ENCODE measurements at regions not wholly inside any gene's neighbourhood (a gene's known extent, or its start where the extent isn't known, plus 50 kb on each side); places are given as distances from the start of the nearest gene placed in this dataset.

- no peaks in the 10 kb centered on the region for H3K36me3 ChIP-seq
- Mint-ChIP-seq H3K27me3 (ENCODE audit: insufficient read depth, low read depth) (peaks cover 2% of the 10 kb centered on the region), H3K27ac (no peak overlapping the region), H3K36me3 (no peaks in the 10 kb centered on the region), H3K4me1 (no peaks in the 10 kb centered on the region), H3K4me3 (no peak overlapping the region), H3K9me3 (no peaks in the 10 kb centered on the region)
- no peak overlapping the region for H3K9ac ChIP-seq
- no peak overlapping the region for H3K4me2 ChIP-seq
- H3K27me3 ChIP-seq, result no peaks in the 10 kb centered on the region
- H3K79me2 ChIP-seq (ENCODE audit: low read depth), result no peaks in the 10 kb centered on the region
- H3K27ac ChIP-seq, result no peak overlapping the region
- no peaks in the 10 kb centered on the region for H3K4me1 ChIP-seq
- no peaks in the 10 kb centered on the region for H3K9me3 ChIP-seq (ENCODE audit: low read depth)
- no peak overlapping the region for H2AFZ ChIP-seq (replicated peaks)
- H4K20me1 ChIP-seq (ENCODE audit: low read depth), result no peaks in the 10 kb centered on the region
- DNase-seq (ENCODE audit: low spot score), result no peak
- no peaks in the 10 kb centered on the region for H3F3A ChIP-seq (ENCODE audit: low read depth)
- TF ChIP-seq CTCF (IDR thresholded peaks at IDR 0.05) (no peak), EZH2 (IDR thresholded peaks at IDR 0.05) (no peak), EZH2phosphoT487 (IDR thresholded peaks at IDR 0.05) (no peak)
- H3K4me3 ChIP-seq, result no peak overlapping the region
Observed at GRCh38 chr7:49295146-49295545, 370.8 kb downstream of the CDC14C start.

GRCh38 chr7:49297958-49298357, 373.6 kb downstream of the CDC14C start:
- no peaks in the 10 kb centered on the region for H3F3A ChIP-seq (ENCODE audit: low read depth)
- no peak overlapping the region for H2AFZ ChIP-seq (replicated peaks)
- no peaks in the 10 kb centered on the region for H3K79me2 ChIP-seq (ENCODE audit: low read depth)
- H3K36me3 ChIP-seq, result no peaks in the 10 kb centered on the region
- no peaks in the 10 kb centered on the region for H3K9me3 ChIP-seq (ENCODE audit: low read depth)
- no peak overlapping the region for H3K4me3 ChIP-seq
- no peak overlapping the region for H3K27ac ChIP-seq
- no peak overlapping the region for H3K4me2 ChIP-seq
- no peaks in the 10 kb centered on the region for H3K9me3 Mint-ChIP-seq
- no peaks in the 10 kb centered on the region for H3K36me3 Mint-ChIP-seq
- no peaks in the 10 kb centered on the region for H3K4me1 ChIP-seq
- no peaks in the 10 kb centered on the region for H3K4me1 Mint-ChIP-seq
- H3K27me3 Mint-ChIP-seq (ENCODE audit: insufficient read depth, low read depth), result peaks cover 3% of the 10 kb centered on the region
- H3K27ac Mint-ChIP-seq, result no peak overlapping the region
- no peaks in the 10 kb centered on the region for H3K27me3 ChIP-seq
- TF ChIP-seq CTCF (IDR thresholded peaks at IDR 0.05) (no peak), EZH2phosphoT487 (IDR thresholded peaks at IDR 0.05) (no peak), EZH2 (IDR thresholded peaks at IDR 0.05) (no peak)
- DNase-seq (ENCODE audit: low spot score), result no peak
- no peak overlapping the region for H3K9ac ChIP-seq
- H3K4me3 Mint-ChIP-seq, result no peak overlapping the region
- H4K20me1 ChIP-seq (ENCODE audit: low read depth), result no peaks in the 10 kb centered on the region

GRCh38 chr7:49308787-49309186, 384.4 kb downstream of the CDC14C start:
- H3K4me3 ChIP-seq, result no peak overlapping the region
- H3K4me1 Mint-ChIP-seq, result no peaks in the 10 kb centered on the region
- no peak overlapping the region for H3K27ac Mint-ChIP-seq
- no peak overlapping the region for H2AFZ ChIP-seq (replicated peaks)
- TF ChIP-seq EZH2 (IDR thresholded peaks at IDR 0.05), result no peak
- TF ChIP-seq EZH2phosphoT487 (IDR thresholded peaks at IDR 0.05), result no peak
- no peak for TF ChIP-seq CTCF (IDR thresholded peaks at IDR 0.05)
- no peak overlapping the region for H3K4me2 ChIP-seq
- H4K20me1 ChIP-seq (ENCODE audit: low read depth), result no peaks in the 10 kb centered on the region
- peaks cover 2% of the 10 kb centered on the region for H3K27me3 Mint-ChIP-seq (ENCODE audit: insufficient read depth, low read depth)
- DNase-seq (ENCODE audit: low spot score), result no peak
- H3K9me3 ChIP-seq (ENCODE audit: low read depth), result no peaks in the 10 kb centered on the region
- no peaks in the 10 kb centered on the region for H3K4me1 ChIP-seq
- no peak overlapping the region for H3K27ac ChIP-seq
- no peaks in the 10 kb centered on the region for H3K36me3 Mint-ChIP-seq
- H3K79me2 ChIP-seq (ENCODE audit: low read depth), result no peaks in the 10 kb centered on the region
- no peaks in the 10 kb centered on the region for H3K36me3 ChIP-seq
- H3K9ac ChIP-seq, result no peak overlapping the region
- H3F3A ChIP-seq (ENCODE audit: low read depth), result no peaks in the 10 kb centered on the region
- no peaks in the 10 kb centered on the region for H3K9me3 Mint-ChIP-seq
- no peak overlapping the region for H3K4me3 Mint-ChIP-seq
- H3K27me3 ChIP-seq, result no peaks in the 10 kb centered on the region

GRCh38 chr7:49320083-49320482, 395.7 kb downstream of the CDC14C start:
- Histone ChIP-seq H3K79me2 (ENCODE audit: low read depth) (no peaks in the 10 kb centered on the region), H4K20me1 (ENCODE audit: low read depth) (no peaks in the 10 kb centered on the region), H3K9ac (no peak overlapping the region), H3K27me3 (no peaks in the 10 kb centered on the region), H3K36me3 (no peaks in the 10 kb centered on the region), H3K4me2 (no peak overlapping the region), H3K9me3 (ENCODE audit: low read depth) (no peaks in the 10 kb centered on the region), H3K27ac (no peak overlapping the region), H3K4me1 (peaks cover 3% of the 10 kb centered on the region), H3K4me3 (no peak overlapping the region), H3F3A (ENCODE audit: low read depth) (no peaks in the 10 kb centered on the region), H2AFZ (replicated peaks) (no peak overlapping the region)
- Mint-ChIP-seq H3K9me3 (no peaks in the 10 kb centered on the region), H3K4me3 (no peak overlapping the region), H3K27me3 (ENCODE audit: insufficient read depth, low read depth) (no peaks in the 10 kb centered on the region), H3K27ac (no peak overlapping the region), H3K4me1 (peaks cover 24% of the 10 kb centered on the region), H3K36me3 (no peaks in the 10 kb centered on the region)
- no peak for DNase-seq (ENCODE audit: low spot score)
- TF ChIP-seq EZH2 (IDR thresholded peaks at IDR 0.05), result no peak
- no peak for TF ChIP-seq EZH2phosphoT487 (IDR thresholded peaks at IDR 0.05)
- TF ChIP-seq CTCF (IDR thresholded peaks at IDR 0.05), result no peak
